Smooth muscle cell (in vitro differentiated cells): ENCODE measurements at regions not wholly inside any gene's neighbourhood (a gene's known extent, or its start where the extent isn't known, plus 50 kb on each side); places are given as distances from the start of the nearest gene placed in this dataset.

Experiments
- DNase-seq: peaks from one replicate; lab custom pipeline; 2025; ENCODE audit not compliant: unreplicated experiment; lab: John Stamatoyannopoulos, UW
- H2AFZ ChIP-seq: fragments of 200-600 bp; sonication (generic); 2 replicates; pipeline ENCODE4 v1.6.0; 2016; ENCODE audit warnings: antibody characterized with exemption, low read depth, mild to moderate bottlenecking
- H3F3A ChIP-seq: fragments of 200-600 bp; sonication (generic); 2 replicates; pipeline ENCODE4 v1.6.0; 2017; ENCODE audit warnings: antibody characterized with exemption, low read depth
- H3K27ac ChIP-seq: fragments of 200-600 bp; sonication (generic); 2 replicates; pipeline ENCODE4 v1.5.1; 2016; ENCODE audit warnings: low read depth, mild to moderate bottlenecking
- H3K27me3 ChIP-seq: fragments of 200-600 bp; sonication (generic); 2 replicates; pipeline ENCODE4 v1.6.1; 2016; ENCODE audit warnings: low read depth, mild to moderate bottlenecking
- H3K36me3 ChIP-seq: fragments of 200-600 bp; sonication (generic); 2 replicates; pipeline ENCODE4 v1.5.1; 2016; ENCODE audit warnings: low read depth
- H3K4me1 ChIP-seq: fragments of 200-600 bp; sonication (generic); 2 replicates; pipeline ENCODE4 v1.5.1; 2016; ENCODE audit warnings: low read depth
- H3K4me2 ChIP-seq: fragments of 200-600 bp; sonication (generic); 2 replicates; pipeline ENCODE4 v1.6.0; 2016; ENCODE audit warnings: mild to moderate bottlenecking
- H3K4me3 ChIP-seq: fragments of 200-600 bp; sonication (generic); 2 replicates; pipeline ENCODE4 v1.5.1; 2016; ENCODE audit warnings: mild to moderate bottlenecking
- H3K79me2 ChIP-seq: fragments of 200-600 bp; sonication (generic); 2 replicates; pipeline ENCODE4 v1.6.0; 2016; ENCODE audit warnings: low read depth, mild to moderate bottlenecking
- H3K9ac ChIP-seq: fragments of 200-600 bp; sonication (generic); 2 replicates; pipeline ENCODE4 v1.6.0; 2016; ENCODE audit warnings: low read depth
- H3K9me3 ChIP-seq: fragments of 200-600 bp; sonication (generic); replicated peaks from 2 replicates; pipeline ENCODE4 v1.5.1; 2016; ENCODE audit warnings: low read depth
- H4K20me1 ChIP-seq: fragments of 200-600 bp; sonication (generic); 2 replicates; pipeline ENCODE4 v1.6.0; 2016; ENCODE audit warnings: low read depth
- CTCF ChIP-seq: fragments of 200-600 bp; sonication (generic); IDR thresholded peaks from 2 replicates; pipeline ENCODE4 v1.5.1; 2017; ENCODE audit warnings: borderline replicate concordance, mild to moderate bottlenecking, antibody characterized with exemption; ENCODE audit not compliant: insufficient read depth, poor library complexity, severe bottlenecking
- WGBS: methylation state at CpG from one replicate; pipeline ENCODE4 v1.1.7; 2016; ENCODE audit warnings: low lambda C conversion rate; 5-methylcytosine and 5-hydroxymethylcytosine counted together

- Histone ChIP-seq H3K9ac (no peak overlapping the region), H3K27ac (no peak overlapping the region), H3K4me1 (no peaks in the 10 kb centered on the region), H4K20me1 (peaks cover 10% of the 10 kb centered on the region), H3K79me2 (no peaks in the 10 kb centered on the region), H2AFZ (no peak overlapping the region), H3K4me3 (no peak overlapping the region), H3F3A (no peaks in the 10 kb centered on the region), H3K4me2 (no peak overlapping the region), H3K9me3 (no peaks in the 10 kb centered on the region), H3K27me3 (no peaks in the 10 kb centered on the region), H3K36me3 (no peaks in the 10 kb centered on the region)
- TF ChIP-seq CTCF = no peak
- no peak for DNase-seq
- WGBS = 83% methylated on average over 9 of the region's 9 CpGs
Observed at GRCh38 chr12:123065676-123066383, 85.1 kb downstream of the PITPNM2 start.

GRCh38 chr12:123064885-123065619, 84.6 kb downstream of the ARL6IP4 start:
- TF ChIP-seq CTCF = no peak
- Histone ChIP-seq H3K79me2 (no peaks in the 10 kb centered on the region), H3K27me3 (no peaks in the 10 kb centered on the region), H3K9ac (no peak overlapping the region), H3K4me1 (no peaks in the 10 kb centered on the region), H3K4me3 (no peak overlapping the region), H3K27ac (no peak overlapping the region), H2AFZ (no peak overlapping the region), H3K36me3 (no peaks in the 10 kb centered on the region), H4K20me1 (peaks cover 10% of the 10 kb centered on the region), H3K4me2 (no peak overlapping the region), H3F3A (no peaks in the 10 kb centered on the region), H3K9me3 (no peaks in the 10 kb centered on the region)
- 87% methylated on average over 8 of the region's 8 CpGs for WGBS
- no peak for DNase-seq

GRCh38 chr12:123064366-123064765, 83.9 kb downstream of the ARL6IP4 start:
- Histone ChIP-seq H3K36me3 (no peaks in the 10 kb centered on the region), H2AFZ (no peak overlapping the region), H3K9me3 (no peaks in the 10 kb centered on the region), H3K4me1 (no peaks in the 10 kb centered on the region), H4K20me1 (peaks cover 11% of the 10 kb centered on the region), H3K79me2 (no peaks in the 10 kb centered on the region), H3K27ac (no peak overlapping the region), H3F3A (no peaks in the 10 kb centered on the region), H3K27me3 (no peaks in the 10 kb centered on the region), H3K4me2 (no peak overlapping the region), H3K4me3 (no peak overlapping the region), H3K9ac (no peak overlapping the region)
- TF ChIP-seq CTCF = no peak
- DNase-seq = no peak
- 94% methylated on average over 8 of the region's 8 CpGs for WGBS

DNA sequence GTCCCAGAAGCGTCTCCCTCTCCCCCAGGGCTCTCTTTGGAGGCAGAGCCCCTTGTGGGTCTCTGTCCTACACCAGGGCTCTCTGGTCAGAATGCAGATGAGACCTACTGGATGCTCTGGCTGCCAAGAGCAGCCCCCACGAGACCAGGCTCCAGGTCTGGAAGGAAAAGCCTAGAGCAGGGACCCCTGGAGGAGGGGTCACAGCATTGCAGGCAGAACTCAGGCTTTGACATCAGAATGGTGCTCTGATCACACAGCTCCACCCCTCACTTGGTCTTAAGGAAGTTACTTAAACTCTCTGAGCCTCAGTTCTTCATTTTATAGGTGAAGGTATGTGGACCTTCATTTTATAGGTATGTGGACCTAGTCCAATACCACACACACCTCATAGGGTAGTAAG, 83.1 kb downstream of the ARL6IP4 start:
- no peaks in the 10 kb centered on the region for H3K36me3 ChIP-seq
- no peak overlapping the region for H2AFZ ChIP-seq
- H3K9ac ChIP-seq = no peak overlapping the region
- peak; percentile 38 for TF ChIP-seq CTCF
- H3K27me3 ChIP-seq = no peaks in the 10 kb centered on the region
- H3K4me1 ChIP-seq = no peaks in the 10 kb centered on the region
- H3K4me2 ChIP-seq = no peak overlapping the region
- no peaks in the 10 kb centered on the region for H3K79me2 ChIP-seq
- no peak for DNase-seq
- no peak overlapping the region for H3K4me3 ChIP-seq
- H4K20me1 ChIP-seq = peaks cover 16% of the 10 kb centered on the region
- WGBS = 53% methylated on average over 2 of the region's 2 CpGs
- no peak overlapping the region for H3K27ac ChIP-seq
- no peaks in the 10 kb centered on the region for H3F3A ChIP-seq
- no peaks in the 10 kb centered on the region for H3K9me3 ChIP-seq
